ENCODE measurements at regions not wholly inside any gene's neighbourhood (a gene's known extent, or its start where the extent isn't known, plus 50 kb on each side); places are given as distances from the start of the nearest gene placed in this dataset.

GRCh38 chr2:126429103-126429502 lies 226.9 kb upstream of the GYPC start:
- no peak for TF ChIP-seq CTCF (IDR thresholded peaks at IDR 0.05; ENCODE audit: insufficient read depth, low read depth, low read length, missing control alignments)
- H3K4me3 ChIP-seq (ENCODE audit: low read depth, low read length) = no peak overlapping the region
- no peak for DNase-seq (ENCODE audit: low read depth)

GRCh38 chr2:126431136-126431535 lies 224.8 kb upstream of the GYPC start:
- no peak for DNase-seq (ENCODE audit: low read depth)
- TF ChIP-seq CTCF (IDR thresholded peaks at IDR 0.05; ENCODE audit: insufficient read depth, low read depth, low read length, missing control alignments) = no peak
- no peak overlapping the region for H3K4me3 ChIP-seq (ENCODE audit: low read depth, low read length)

DNA sequence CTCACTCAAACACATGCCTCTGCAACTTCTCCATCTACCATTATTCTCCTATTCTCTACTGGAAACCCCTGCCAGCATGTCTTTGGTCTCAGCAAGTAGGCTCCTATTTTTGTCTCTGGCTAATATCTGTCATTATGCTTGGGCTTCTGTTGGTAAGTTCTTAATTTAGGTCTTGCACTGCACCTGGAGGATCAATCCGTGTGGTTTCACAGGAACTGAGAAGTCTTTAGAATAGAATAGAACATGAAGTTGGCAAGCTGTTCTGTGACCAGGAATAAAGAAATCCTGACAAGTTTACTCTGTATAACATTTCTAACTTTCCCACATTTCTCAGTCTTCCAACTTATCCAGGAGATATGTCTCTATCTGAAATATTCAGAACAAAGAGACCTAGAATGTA lies 219.5 kb upstream of the GYPC start:
- DNase-seq (ENCODE audit: low read depth) = no peak
- H3K4me3 ChIP-seq (ENCODE audit: low read depth, low read length) = no peak overlapping the region
- TF ChIP-seq CTCF (IDR thresholded peaks at IDR 0.05; ENCODE audit: insufficient read depth, low read depth, low read length, missing control alignments) = no peak

DNA sequence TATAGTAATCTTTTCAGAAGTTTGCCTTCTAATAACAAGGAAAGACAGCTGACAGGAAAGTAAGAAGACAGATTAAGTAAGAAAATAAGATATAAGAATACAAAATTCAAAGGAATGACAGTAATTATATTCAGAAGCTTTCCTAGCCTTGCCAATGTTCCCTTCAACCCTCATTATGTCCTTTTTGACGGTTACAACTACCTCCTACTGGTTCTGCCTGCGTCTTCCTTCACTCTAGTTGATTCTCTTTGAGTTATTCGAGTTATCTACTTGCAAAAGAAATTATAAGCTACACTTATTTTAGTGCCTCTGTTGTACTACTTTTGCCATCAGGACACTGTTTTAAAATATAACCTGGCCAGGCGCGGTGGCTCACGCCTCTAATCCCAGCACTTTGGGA lies 218.9 kb upstream of the GYPC start:
- TF ChIP-seq CTCF (IDR thresholded peaks at IDR 0.05; ENCODE audit: insufficient read depth, low read depth, low read length, missing control alignments) = no peak
- no peak for DNase-seq (ENCODE audit: low read depth)
- no peak overlapping the region for H3K4me3 ChIP-seq (ENCODE audit: low read depth, low read length)

DNA sequence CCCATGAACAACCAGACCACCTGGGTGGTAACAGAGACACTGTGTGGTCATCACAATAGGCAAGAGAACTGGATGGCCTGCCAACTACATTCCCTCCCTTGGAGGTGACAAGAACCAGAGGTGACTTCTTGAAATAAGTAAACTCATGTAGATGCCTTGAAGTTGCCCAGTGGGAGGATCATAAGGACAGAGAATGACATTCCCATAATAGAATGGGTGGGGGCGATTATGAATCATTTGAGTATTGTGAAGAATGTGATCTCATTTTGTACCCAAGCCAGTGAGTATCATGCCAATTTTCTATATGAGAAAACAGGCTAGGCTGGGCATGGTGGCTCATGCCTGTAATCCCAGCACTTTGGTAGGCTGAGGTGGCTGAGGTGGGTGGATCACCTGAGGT lies 211.4 kb upstream of the GYPC start:
- TF ChIP-seq CTCF (IDR thresholded peaks at IDR 0.05; ENCODE audit: insufficient read depth, low read depth, low read length, missing control alignments) = no peak
- no peak for DNase-seq (ENCODE audit: low read depth)
- H3K4me3 ChIP-seq (ENCODE audit: low read depth, low read length) = no peak overlapping the region

DNA sequence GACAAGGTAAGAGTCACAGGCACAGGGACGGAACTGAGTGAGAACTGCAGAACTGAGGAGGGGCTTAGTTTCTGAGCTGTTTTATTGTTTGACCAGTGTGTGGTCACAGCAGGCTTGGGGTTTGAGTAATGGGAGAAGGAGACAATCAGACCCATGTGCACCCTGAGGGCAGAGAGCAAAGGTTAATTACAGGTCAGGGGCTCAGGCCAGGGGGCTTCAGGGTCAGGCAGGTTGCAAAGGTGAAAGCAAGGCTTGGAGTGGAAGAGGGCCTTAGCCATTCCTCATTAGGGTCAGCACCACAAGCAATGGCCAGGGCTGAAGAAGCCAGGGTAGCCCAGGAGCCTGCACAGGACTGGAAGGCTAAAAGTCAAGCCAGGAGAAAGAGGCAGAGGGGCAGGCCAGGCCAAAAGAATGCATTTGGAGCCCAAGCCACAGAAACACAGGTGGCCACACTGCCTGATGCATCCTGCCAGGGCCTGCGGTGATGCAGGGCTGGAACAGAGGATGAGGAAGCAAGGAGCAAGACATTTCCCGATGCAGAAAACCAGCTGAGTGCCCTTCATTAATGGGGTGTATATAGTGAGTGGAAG lies 209.8 kb upstream of the GYPC start:
- no peak overlapping the region for H3K4me3 ChIP-seq (ENCODE audit: low read depth, low read length)
- DNase-seq (ENCODE audit: low read depth) = no peak
- no peak for TF ChIP-seq CTCF (IDR thresholded peaks at IDR 0.05; ENCODE audit: insufficient read depth, low read depth, low read length, missing control alignments)

- H3K4me3 ChIP-seq (ENCODE audit: low read depth, low read length) = no peak overlapping the region
- no peak for DNase-seq (ENCODE audit: low read depth)
- TF ChIP-seq CTCF (IDR thresholded peaks at IDR 0.05; ENCODE audit: insufficient read depth, low read depth, low read length, missing control alignments) = no peak
Observed at GRCh38 chr2:126448611-126449010, 207.3 kb upstream of the GYPC start.

Data from GM12865 (cell line).